ENCODE measurements at regions not wholly inside any gene's neighbourhood (a gene's known extent, or its start where the extent isn't known, plus 50 kb on each side); places are given as distances from the start of the nearest gene placed in this dataset.

- H3K4me3 ChIP-seq (ENCODE audit: low read depth, low read length) = no peak overlapping the region
- CTCF ChIA-PET = no interaction called here
- DNase-seq (ENCODE audit: low read depth, low spot score) = no peak
- POLR2A ChIA-PET = no interaction called here
- TF ChIP-seq, protein P1, sequence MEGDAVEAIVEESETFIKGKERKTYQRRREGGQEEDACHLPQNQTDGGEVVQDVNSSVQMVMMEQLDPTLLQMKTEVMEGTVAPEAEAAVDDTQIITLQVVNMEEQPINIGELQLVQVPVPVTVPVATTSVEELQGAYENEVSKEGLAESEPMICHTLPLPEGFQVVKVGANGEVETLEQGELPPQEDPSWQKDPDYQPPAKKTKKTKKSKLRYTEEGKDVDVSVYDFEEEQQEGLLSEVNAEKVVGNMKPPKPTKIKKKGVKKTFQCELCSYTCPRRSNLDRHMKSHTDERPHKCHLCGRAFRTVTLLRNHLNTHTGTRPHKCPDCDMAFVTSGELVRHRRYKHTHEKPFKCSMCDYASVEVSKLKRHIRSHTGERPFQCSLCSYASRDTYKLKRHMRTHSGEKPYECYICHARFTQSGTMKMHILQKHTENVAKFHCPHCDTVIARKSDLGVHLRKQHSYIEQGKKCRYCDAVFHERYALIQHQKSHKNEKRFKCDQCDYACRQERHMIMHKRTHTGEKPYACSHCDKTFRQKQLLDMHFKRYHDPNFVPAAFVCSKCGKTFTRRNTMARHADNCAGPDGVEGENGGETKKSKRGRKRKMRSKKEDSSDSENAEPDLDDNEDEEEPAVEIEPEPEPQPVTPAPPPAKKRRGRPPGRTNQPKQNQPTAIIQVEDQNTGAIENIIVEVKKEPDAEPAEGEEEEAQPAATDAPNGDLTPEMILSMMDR (IDR thresholded peaks at IDR 0.05; ENCODE audit: insufficient read depth, low read length, missing control alignments) = no peak
Measured at GRCh38 chr2:144256996-144257707, 262.8 kb downstream of the ZEB2 start.

GRCh38 chr2:144254342-144255235 lies 265.3 kb downstream of the ZEB2 start:
- H3K4me3 ChIP-seq (ENCODE audit: low read depth, low read length) = no peak overlapping the region
- DNase-seq (ENCODE audit: low read depth, low spot score) = no peak
- ChIA-PET POLR2A (no interaction called here), CTCF (no interaction called here)
- TF ChIP-seq, protein P1 (IDR thresholded peaks at IDR 0.05; ENCODE audit: insufficient read depth, low read length, missing control alignments) = no peak

DNA sequence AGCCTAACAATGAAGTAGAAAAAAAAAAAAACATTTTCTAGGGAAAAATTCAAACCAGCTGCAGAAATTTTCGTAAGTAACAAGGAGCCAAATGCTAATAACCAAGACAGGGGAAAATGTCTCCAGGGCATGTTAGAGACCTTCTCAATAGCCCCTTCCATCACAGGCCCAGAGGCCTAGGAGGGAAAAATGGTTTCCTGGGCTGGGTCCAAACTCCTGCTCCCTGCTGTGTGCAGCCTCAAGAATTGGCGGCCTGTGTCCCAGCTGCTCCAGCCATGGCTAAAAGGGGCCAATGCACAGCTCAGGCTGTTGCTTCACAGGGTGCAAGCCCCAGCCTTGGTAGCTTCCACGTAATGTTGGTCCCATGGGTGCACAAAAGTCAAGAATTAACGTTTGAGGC lies 266.2 kb downstream of the ZEB2 start:
- CTCF ChIA-PET = no interaction called here
- POLR2A ChIA-PET = no interaction called here
- TF ChIP-seq, protein P1 (IDR thresholded peaks at IDR 0.05; ENCODE audit: insufficient read depth, low read length, missing control alignments) = no peak
- H3K4me3 ChIP-seq (ENCODE audit: low read depth, low read length) = no peak overlapping the region
- DNase-seq (ENCODE audit: low read depth, low spot score) = no peak

DNA sequence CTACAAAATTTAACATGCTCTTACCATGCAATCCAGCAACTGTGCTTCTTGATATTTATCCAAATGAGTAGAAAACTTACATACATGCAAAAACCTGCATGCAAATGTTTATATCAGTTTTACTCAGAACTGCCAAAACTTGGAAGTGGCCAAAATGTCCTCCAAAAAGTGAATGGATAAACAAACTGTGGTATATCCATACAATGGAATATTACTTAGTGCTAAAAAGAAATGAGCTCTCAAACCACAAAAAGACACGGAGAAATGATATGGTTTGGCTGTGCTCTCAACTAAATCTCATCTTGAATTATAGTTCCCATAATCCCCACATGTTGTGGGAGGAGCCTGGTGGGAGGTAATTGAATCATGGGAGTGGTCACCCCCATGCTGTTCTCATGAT lies 267.2 kb downstream of the ZEB2 start:
- ChIA-PET CTCF (no interaction called here), POLR2A (no interaction called here)
- no peak for DNase-seq (ENCODE audit: low read depth, low spot score)
- TF ChIP-seq, protein P1 (IDR thresholded peaks at IDR 0.05; ENCODE audit: insufficient read depth, low read length, missing control alignments) = no peak
- no peak overlapping the region for H3K4me3 ChIP-seq (ENCODE audit: low read depth, low read length)

GRCh38 chr2:144249035-144249637 lies 270.8 kb downstream of the ZEB2 start:
- POLR2A ChIA-PET = no interaction called here
- TF ChIP-seq, protein P1 (IDR thresholded peaks at IDR 0.05; ENCODE audit: insufficient read depth, low read length, missing control alignments) = no peak
- no peak for DNase-seq (ENCODE audit: low read depth, low spot score)
- no peak overlapping the region for H3K4me3 ChIP-seq (ENCODE audit: low read depth, low read length)
- CTCF ChIA-PET = no interaction called here

Measured in AG04449 (cell line).